Body of pancreas (tissue), 4 donors: ENCODE measurements at regions not wholly inside any gene's neighbourhood (a gene's known extent, or its start where the extent isn't known, plus 50 kb on each side); places are given as distances from the start of the nearest gene placed in this dataset.

Experiments used
- POLR2A ChIP-seq, 3 donors: fragments of 450-650 bp; IDR thresholded peaks; one replicate each; pipeline ENCODE4 v1.6.1; 2016; ENCODE audit warnings: antibody characterized with exemption in 3 of 3, mild to moderate bottlenecking in 2 of 3
- TF ChIP-seq, protein P1 (sequence below), 7 experiments: fragments of 450-650 bp in 4 of 7; fragments of 200-600 bp in 3 of 7; sonication (generic) in 3 of 7; IDR thresholded peaks; one replicate each; pipeline ENCODE4 v1.5.1; 2016 to 2019; ENCODE audit warnings: antibody characterized with exemption in 7 of 7

DNA sequence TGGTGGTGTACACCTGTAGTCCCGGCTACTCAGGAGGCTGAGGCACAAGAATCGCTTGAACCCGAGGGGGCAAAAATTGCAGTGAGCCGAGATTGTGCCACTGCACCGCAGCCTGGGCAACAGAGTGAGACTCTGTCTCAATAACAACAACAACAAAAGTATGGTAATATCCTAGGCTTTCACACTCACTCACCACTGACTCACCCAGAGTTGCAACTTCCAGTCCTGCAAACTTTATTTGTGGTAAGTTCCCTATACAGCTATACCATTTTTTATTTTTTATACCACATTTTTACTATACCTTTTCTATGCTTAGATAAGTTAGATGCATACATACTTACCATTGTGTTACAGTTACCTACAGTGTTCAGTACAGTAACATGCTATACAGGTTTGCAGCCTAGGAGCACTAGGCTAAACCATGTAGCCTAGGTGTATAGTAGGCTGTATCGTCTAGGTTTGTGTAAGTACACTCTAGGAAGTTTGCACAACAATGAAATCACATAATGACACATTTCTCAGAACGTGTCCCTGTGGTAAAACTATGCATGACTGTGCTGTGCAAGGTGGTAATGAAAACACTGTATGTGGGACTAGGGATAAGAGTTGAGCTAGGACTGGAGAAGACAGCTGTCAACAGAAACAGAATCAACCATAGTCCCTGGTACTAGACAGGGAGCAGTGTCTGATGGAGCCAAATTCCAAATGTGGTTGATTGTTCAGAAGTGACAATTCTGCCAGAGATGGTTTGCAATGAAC is 109.5 kb upstream of the RAD23B start:
- TF ChIP-seq, protein P1, sequence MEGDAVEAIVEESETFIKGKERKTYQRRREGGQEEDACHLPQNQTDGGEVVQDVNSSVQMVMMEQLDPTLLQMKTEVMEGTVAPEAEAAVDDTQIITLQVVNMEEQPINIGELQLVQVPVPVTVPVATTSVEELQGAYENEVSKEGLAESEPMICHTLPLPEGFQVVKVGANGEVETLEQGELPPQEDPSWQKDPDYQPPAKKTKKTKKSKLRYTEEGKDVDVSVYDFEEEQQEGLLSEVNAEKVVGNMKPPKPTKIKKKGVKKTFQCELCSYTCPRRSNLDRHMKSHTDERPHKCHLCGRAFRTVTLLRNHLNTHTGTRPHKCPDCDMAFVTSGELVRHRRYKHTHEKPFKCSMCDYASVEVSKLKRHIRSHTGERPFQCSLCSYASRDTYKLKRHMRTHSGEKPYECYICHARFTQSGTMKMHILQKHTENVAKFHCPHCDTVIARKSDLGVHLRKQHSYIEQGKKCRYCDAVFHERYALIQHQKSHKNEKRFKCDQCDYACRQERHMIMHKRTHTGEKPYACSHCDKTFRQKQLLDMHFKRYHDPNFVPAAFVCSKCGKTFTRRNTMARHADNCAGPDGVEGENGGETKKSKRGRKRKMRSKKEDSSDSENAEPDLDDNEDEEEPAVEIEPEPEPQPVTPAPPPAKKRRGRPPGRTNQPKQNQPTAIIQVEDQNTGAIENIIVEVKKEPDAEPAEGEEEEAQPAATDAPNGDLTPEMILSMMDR (IDR thresholded peaks at IDR 0.05), result no peak
- no peak for TF ChIP-seq POLR2A (IDR thresholded peaks at IDR 0.05)
